ENCODE measurements at regions not wholly inside any gene's neighbourhood (a gene's known extent, or its start where the extent isn't known, plus 50 kb on each side); places are given as distances from the start of the nearest gene placed in this dataset.

GRCh38 chr9:126275386-126276001 lies 51.1 kb upstream of the MVB12B start:
- TF ChIP-seq POLR2A (IDR thresholded peaks at IDR 0.05) (no peak), CTCF (IDR thresholded peaks at IDR 0.05) (no peak)
